WERI-Rb-1 (cell line): ENCODE measurements at regions not wholly inside any gene's neighbourhood (a gene's known extent, or its start where the extent isn't known, plus 50 kb on each side); places are given as distances from the start of the nearest gene placed in this dataset.
A peak's percentile ranks its signal among the peaks of the same experiment; 100 is the strongest.

Experiments
- DNase-seq: peaks from one replicate; pipeline ENCODE4 v3.0.0-alpha.2; 2020
- H3K27ac ChIP-seq: fragments of 250-450 bp; sonication (Bioruptor Pico); 2 replicates; pipeline ENCODE4 v1.5.1; 2020; ENCODE audit warnings: mild to moderate bottlenecking, moderate library complexity
- H3K27me3 ChIP-seq: fragments of 250-450 bp; sonication (Bioruptor Pico); 2 replicates; pipeline ENCODE4 v1.5.1; 2021; ENCODE audit warnings: mild to moderate bottlenecking, low read depth, moderate library complexity; ENCODE audit not compliant: insufficient read depth, severe bottlenecking
- H3K36me3 ChIP-seq: fragments of 250-450 bp; sonication (Bioruptor Pico); 2 replicates; pipeline ENCODE4 v1.5.1; 2020; ENCODE audit warnings: mild to moderate bottlenecking, moderate library complexity
- H3K4me3 ChIP-seq: 2 replicates; pipeline ENCODE4 v1.5.1; 2011; ENCODE audit warnings: low read depth, mild to moderate bottlenecking, control low read depth, low read length
- H3K9me3 ChIP-seq: fragments of 250-450 bp; sonication (Bioruptor Pico); 2 replicates; pipeline ENCODE4 v1.5.1; 2021; ENCODE audit warnings: mild to moderate bottlenecking, moderate library complexity; ENCODE audit not compliant: severe bottlenecking
- TF ChIP-seq, protein P1 (sequence below): IDR thresholded peaks from 2 replicates; pipeline ENCODE4 v1.5.1; 2011; ENCODE audit warnings: low read depth, mild to moderate bottlenecking, control low read depth, inconsistent platforms, low read length

DNA sequence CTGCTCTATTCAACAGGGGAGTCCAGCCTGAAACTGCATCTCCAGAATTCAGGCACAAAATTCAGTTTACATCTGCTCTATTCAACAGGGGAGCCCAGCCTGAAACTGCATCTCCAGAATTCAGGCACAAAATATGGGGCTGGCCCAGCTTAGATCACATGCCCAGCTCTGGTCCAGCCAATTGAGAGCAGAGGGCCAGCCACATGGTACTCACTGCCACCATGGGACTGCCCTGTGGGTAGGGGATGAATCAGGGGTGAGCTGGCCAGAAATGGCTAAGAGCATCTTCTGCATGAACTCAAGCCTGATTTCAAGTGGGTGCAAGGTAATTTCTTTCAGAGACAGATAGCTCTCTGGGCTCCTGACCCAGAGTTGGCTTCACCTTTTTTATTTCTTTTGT, 156.6 kb upstream of the LYZL2 start:
- no peak overlapping the region for H3K27ac ChIP-seq
- no peak for DNase-seq
- H3K4me3 ChIP-seq, result no peak overlapping the region
- no peaks in the 10 kb centered on the region for H3K27me3 ChIP-seq
- no peaks in the 10 kb centered on the region for H3K9me3 ChIP-seq
- no peaks in the 10 kb centered on the region for H3K36me3 ChIP-seq
- TF ChIP-seq, protein P1, sequence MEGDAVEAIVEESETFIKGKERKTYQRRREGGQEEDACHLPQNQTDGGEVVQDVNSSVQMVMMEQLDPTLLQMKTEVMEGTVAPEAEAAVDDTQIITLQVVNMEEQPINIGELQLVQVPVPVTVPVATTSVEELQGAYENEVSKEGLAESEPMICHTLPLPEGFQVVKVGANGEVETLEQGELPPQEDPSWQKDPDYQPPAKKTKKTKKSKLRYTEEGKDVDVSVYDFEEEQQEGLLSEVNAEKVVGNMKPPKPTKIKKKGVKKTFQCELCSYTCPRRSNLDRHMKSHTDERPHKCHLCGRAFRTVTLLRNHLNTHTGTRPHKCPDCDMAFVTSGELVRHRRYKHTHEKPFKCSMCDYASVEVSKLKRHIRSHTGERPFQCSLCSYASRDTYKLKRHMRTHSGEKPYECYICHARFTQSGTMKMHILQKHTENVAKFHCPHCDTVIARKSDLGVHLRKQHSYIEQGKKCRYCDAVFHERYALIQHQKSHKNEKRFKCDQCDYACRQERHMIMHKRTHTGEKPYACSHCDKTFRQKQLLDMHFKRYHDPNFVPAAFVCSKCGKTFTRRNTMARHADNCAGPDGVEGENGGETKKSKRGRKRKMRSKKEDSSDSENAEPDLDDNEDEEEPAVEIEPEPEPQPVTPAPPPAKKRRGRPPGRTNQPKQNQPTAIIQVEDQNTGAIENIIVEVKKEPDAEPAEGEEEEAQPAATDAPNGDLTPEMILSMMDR, result no peak

DNA sequence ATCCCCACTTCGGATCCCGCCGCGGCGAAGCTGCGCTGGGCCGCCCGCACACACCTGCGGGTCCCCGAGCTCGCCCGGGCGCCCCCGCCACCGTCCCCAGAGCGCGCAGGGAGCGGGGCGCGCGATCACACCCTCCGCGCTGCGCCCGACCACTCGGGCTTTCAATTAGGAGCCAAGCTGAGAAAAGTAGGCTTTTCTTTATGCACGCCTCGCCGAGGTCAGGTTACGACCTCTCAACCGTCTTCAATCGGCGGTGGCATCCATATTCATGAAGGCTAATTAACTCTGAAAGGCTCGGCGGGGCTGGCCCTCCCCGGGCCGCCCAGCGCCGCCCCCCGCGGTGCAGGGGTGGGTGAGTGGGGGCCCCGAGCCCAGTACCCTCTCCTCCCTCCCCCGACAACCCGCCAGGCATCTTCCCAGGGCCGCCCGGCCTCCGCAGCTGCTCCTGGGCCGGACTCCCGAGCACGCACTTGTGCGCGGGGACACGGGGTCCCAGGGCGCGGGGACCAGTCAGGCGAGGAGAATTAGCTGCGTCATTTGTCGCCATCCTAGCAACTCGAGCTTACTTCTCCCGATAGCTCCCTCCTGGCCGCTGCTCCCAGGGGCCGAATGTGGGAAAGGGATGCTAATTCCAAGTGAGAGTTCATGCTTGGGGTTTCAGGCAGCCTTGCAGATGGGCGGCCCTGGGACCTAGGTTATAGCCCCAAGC, 155.5 kb upstream of the LYZL2 start:
- TF ChIP-seq, protein P1, result no peak
- peak overlapping the region; percentile 54 for H3K27ac ChIP-seq
- no peaks in the 10 kb centered on the region for H3K36me3 ChIP-seq
- no peaks in the 10 kb centered on the region for H3K27me3 ChIP-seq
- no peaks in the 10 kb centered on the region for H3K9me3 ChIP-seq
- H3K4me3 ChIP-seq, result peak overlapping the region; percentile 69
- DNase-seq, result peak; percentile 78

DNA sequence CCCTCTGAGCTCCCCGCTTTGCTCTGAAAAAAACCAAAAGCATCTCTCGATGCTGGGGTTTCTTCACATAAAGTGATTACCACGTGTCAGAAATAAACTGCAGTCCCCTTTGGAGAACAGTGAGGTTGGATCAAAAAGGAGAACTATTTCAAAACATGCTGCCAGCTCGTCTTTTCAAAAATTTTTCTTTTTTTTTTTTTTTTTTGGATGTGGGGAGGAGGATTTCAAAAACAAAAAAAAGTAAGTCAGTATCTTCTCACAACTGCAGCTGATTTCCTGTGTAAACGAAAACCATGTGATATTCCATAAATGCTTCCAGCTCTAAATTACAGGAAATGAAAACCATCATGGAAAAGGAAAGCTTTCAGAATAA, 155.0 kb upstream of the LYZL2 start:
- H3K4me3 ChIP-seq, result peak overlapping the region; percentile 69
- peak overlapping the region; percentile 54 for H3K27ac ChIP-seq
- no peak for DNase-seq
- H3K9me3 ChIP-seq, result no peaks in the 10 kb centered on the region
- TF ChIP-seq, protein P1, result no peak
- H3K36me3 ChIP-seq, result no peaks in the 10 kb centered on the region
- H3K27me3 ChIP-seq, result no peaks in the 10 kb centered on the region

DNA sequence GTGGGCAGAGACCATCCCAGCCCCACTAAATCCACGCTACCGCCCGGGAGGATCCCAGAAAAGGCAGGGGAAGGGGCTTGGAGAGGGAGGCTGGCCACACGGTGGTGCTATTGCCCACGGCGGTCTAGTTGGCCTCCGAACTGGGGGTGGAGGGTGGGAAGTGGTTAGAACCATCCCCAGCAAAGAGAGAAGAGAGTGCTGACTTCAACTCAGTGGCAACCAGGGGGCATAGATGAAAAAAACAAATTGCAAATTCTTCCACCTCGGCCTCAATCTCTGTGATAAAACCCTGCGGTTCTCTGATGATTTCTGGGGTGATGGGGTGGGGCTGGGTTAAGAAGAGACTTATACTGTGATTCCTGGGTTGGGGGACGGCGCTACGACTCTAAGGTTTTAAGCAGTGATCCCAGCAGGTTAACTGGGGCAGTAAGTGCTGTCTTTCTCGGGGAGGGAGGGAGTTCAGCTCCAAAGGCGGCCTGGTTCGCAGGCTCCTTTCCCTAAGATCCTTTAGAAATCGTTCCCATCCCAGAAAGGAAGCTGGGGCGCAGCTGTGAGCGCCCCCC, 154.5 kb upstream of the LYZL2 start:
- Histone ChIP-seq H3K36me3 (no peaks in the 10 kb centered on the region), H3K27ac (no peak overlapping the region), H3K27me3 (no peaks in the 10 kb centered on the region), H3K9me3 (no peaks in the 10 kb centered on the region), H3K4me3 (peak overlapping the region; percentile 69)
- DNase-seq, result peak; percentile 82
- TF ChIP-seq, protein P1, result peak; percentile 71

DNA sequence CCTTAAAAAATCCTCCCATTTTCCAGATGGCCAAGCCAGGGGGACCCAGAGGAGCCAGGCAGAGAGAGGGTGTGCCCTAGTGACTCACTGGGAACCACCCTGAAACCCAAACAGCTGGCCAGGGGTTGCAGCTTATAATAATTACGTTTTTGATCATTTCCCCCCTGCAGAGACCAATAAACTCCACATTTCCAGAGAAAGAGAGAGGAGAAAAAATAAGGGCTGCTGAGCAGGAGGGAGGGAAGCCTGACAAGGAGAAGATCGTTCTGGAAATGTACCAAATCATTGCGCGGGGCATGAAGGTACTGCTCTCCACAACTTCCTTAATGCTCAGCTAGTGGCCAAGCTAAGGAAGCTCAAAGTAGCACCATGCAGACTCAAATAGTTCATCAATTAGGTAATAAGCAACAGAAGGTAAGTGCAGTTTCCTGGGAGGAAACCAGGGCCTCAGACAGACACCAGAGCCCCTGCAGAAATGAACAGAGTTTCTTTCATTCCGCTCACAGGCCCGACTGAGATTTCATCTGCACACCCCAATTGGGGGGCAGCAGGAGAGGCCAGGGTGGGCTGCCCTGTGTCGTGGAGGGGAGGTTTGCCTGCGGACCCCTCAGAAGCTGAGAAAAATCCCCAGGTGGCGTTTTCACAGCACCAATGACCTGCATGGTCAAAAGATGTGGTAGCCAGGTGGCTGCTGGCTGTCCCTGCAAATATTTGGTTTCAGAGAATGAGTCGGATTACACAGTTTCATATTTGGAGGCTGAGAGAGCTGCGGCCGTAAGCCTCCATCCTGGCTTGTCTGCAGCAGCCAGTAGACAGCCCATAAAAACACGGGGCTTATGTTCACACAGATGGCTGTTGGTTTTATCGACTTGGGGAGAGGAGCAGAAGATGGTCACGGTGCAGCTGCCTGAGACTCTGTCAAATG, 153.2 kb upstream of the LYZL2 start:
- H3K27ac ChIP-seq, result peak overlapping the region; percentile 33; the same call in 1 of the 2 replicates
- no peaks in the 10 kb centered on the region for H3K27me3 ChIP-seq
- H3K4me3 ChIP-seq, result peak overlapping the region; percentile 69
- H3K36me3 ChIP-seq, result no peaks in the 10 kb centered on the region
- peak; percentile 39 for DNase-seq
- TF ChIP-seq, protein P1, result no peak
- H3K9me3 ChIP-seq, result no peaks in the 10 kb centered on the region
